ENCODE measurements at regions not wholly inside any gene's neighbourhood (a gene's known extent, or its start where the extent isn't known, plus 50 kb on each side); places are given as distances from the start of the nearest gene placed in this dataset.

DNA sequence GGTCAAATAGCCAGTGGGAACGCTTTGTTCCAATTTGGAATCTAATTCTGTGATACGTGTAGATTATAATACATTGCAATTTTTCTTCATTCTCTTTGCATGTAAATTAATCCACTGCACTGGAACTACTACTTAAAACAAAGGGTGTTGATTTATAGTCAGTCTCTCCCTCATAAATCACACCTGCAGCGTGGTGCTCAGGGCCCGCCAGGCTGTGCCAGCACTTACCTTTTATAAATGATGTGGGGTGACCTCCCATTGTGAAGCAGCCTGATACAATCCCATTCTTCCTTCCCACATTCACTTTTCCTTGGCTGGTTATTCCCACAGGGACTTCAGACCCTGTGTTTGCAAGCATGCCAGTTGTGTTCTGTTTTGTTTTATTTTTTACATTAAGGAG, 302.3 kb upstream of the ID2 start:
- TF ChIP-seq, protein P1, sequence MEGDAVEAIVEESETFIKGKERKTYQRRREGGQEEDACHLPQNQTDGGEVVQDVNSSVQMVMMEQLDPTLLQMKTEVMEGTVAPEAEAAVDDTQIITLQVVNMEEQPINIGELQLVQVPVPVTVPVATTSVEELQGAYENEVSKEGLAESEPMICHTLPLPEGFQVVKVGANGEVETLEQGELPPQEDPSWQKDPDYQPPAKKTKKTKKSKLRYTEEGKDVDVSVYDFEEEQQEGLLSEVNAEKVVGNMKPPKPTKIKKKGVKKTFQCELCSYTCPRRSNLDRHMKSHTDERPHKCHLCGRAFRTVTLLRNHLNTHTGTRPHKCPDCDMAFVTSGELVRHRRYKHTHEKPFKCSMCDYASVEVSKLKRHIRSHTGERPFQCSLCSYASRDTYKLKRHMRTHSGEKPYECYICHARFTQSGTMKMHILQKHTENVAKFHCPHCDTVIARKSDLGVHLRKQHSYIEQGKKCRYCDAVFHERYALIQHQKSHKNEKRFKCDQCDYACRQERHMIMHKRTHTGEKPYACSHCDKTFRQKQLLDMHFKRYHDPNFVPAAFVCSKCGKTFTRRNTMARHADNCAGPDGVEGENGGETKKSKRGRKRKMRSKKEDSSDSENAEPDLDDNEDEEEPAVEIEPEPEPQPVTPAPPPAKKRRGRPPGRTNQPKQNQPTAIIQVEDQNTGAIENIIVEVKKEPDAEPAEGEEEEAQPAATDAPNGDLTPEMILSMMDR (IDR thresholded peaks at IDR 0.05 in 2 of 3, conservative IDR thresholded peaks at IDR 0.05 in 1 of 3; ENCODE audit: borderline replicate concordance in 1 of 3, insufficient read depth in 1 of 3, low read depth in 2 of 3, low read length in 2 of 3) = no peak
- TF ChIP-seq ATF3 (IDR thresholded peaks at IDR 0.05) (no peak), ZFX (IDR thresholded peaks at IDR 0.05) (no peak), EGR1 (IDR thresholded peaks at IDR 0.05; ENCODE audit: low read depth) (no peak), MAX (IDR thresholded peaks at IDR 0.05) (no peak), POLR2A (IDR thresholded peaks at IDR 0.05; ENCODE audit: borderline replicate concordance, extremely low read depth, insufficient read depth, insufficient read length) (no peak), SIN3A (IDR thresholded peaks at IDR 0.05; ENCODE audit: low read depth) (no peak), POLR2AphosphoS5 (IDR thresholded peaks at IDR 0.05; ENCODE audit: low read depth, low read length) (no peak), EZH2phosphoT487 (IDR thresholded peaks at IDR 0.05; ENCODE audit: borderline replicate concordance) (no peak), CEBPB (IDR thresholded peaks at IDR 0.05; ENCODE audit: low read depth) (no peak), ZNF274 (IDR thresholded peaks at IDR 0.05; ENCODE audit: low read depth, low read length) (no peak), YY1 (IDR thresholded peaks at IDR 0.05; ENCODE audit: extremely low read depth, insufficient replicate concordance, low read depth, low read length) (no peak)
